Activated CD4-positive, alpha-beta memory T cell treated with anti-CD3 and anti-CD28 coated beads for 36 hours (primary cell): ENCODE measurements at regions not wholly inside any gene's neighbourhood (a gene's known extent, or its start where the extent isn't known, plus 50 kb on each side); places are given as distances from the start of the nearest gene placed in this dataset.

Source experiments
- CTCF ChIA-PET: fragments of 350-600 bp; sonication (Branson Sonifier 250); formaldehyde crosslinking; loops from one replicate; lab custom pipeline; 2021; ENCODE audit warnings: antibody characterized with exemption, inconsistent platforms; lab: Charles Lee
- POLR2A ChIA-PET: fragments of 350-600 bp; sonication (Branson Sonifier 250); formaldehyde crosslinking; loops from one replicate; lab custom pipeline; 2021; ENCODE audit warnings: antibody characterized with exemption; lab: Charles Lee
- DNase-seq: peaks from one replicate; pipeline ENCODE4 v3.0.0-alpha.2; 2020
- H3K27ac Mint-ChIP-seq: one replicate; pipeline ENCODE4 v1.8.0; 2021; ENCODE audit warnings: mixed read lengths
- H3K27me3 Mint-ChIP-seq: one replicate; pipeline ENCODE4 v1.8.0; 2021; ENCODE audit warnings: mixed read lengths
- H3K36me3 Mint-ChIP-seq: one replicate; pipeline ENCODE4 v1.8.0; 2021; ENCODE audit warnings: mixed read lengths
- H3K4me1 Mint-ChIP-seq: one replicate; pipeline ENCODE4 v1.8.0; 2021; ENCODE audit warnings: low read depth, mixed read lengths
- H3K4me3 Mint-ChIP-seq: one replicate; pipeline ENCODE4 v1.8.0; 2021; ENCODE audit warnings: mild to moderate bottlenecking, mixed read lengths
- H3K9me3 Mint-ChIP-seq: one replicate; pipeline ENCODE4 v1.8.0; 2021; ENCODE audit warnings: mixed read lengths
- intact Hi-C: fragments of 100-400 bp; cut with micrococcal nuclease; formaldehyde crosslinking; loops from one replicate; pipeline ENCODE4 v1.15.1; 2023

GRCh38 chr7:17234030-17234397, 64.4 kb upstream of the AHR start:
- Mint-ChIP-seq H3K4me1 (peaks cover 48% of the 10 kb centered on the region), H3K9me3 (no peaks in the 10 kb centered on the region), H3K4me3 (peak overlapping the region; percentile 71), H3K36me3 (peaks cover 3% of the 10 kb centered on the region), H3K27ac (peak overlapping the region; percentile 89), H3K27me3 (no peaks in the 10 kb centered on the region)
- ChIA-PET POLR2A (interaction anchor here (1.1 kb wide), 1 partner anchor 64 kb away, joined by 4 read pairs; the partner anchor contains the start of gene AHR), CTCF (interaction anchor here (0.8 kb wide), 1 partner anchor 251 kb away, joined by 3 read pairs; no protein-coding TSS in a partner anchor)
- DNase-seq: peak; percentile 60
- intact Hi-C loops: loop anchor here (1.0 to 10.0 kb wide), 12 partner anchors 27 to 621 kb away; partner anchors contain the start of genes AHR, ANKMY2 and BZW2

GRCh38 chr7:17234398-17235031, 63.9 kb upstream of the AHR start:
- peaks cover 48% of the 10 kb centered on the region for H3K4me1 Mint-ChIP-seq
- POLR2A ChIA-PET: interaction anchor here (1.1 kb wide), 1 partner anchor 64 kb away, joined by 4 read pairs; the partner anchor contains the start of gene AHR

GRCh38 chr7:17236171-17236570, 62.3 kb upstream of the AHR start:
- H3K4me1 Mint-ChIP-seq: peaks cover 48% of the 10 kb centered on the region
- no peak for DNase-seq
- POLR2A ChIA-PET: no interaction called here
- CTCF ChIA-PET: no interaction called here
- peaks cover 3% of the 10 kb centered on the region for H3K36me3 Mint-ChIP-seq
- intact Hi-C loops: loop anchor here (10.0 kb wide), 2 partner anchors 591 to 619 kb away; partner anchors contain the start of genes ANKMY2 and BZW2
- no peak overlapping the region for H3K4me3 Mint-ChIP-seq
- peak overlapping the region; percentile 36 for H3K27ac Mint-ChIP-seq
- H3K9me3 Mint-ChIP-seq: no peaks in the 10 kb centered on the region
- H3K27me3 Mint-ChIP-seq: no peaks in the 10 kb centered on the region

More at GRCh38 chr7:17234398-17235031, 63.9 kb upstream of the AHR start:
- peak; percentile 83 for DNase-seq
- CTCF ChIA-PET: no interaction called here
- peaks cover 3% of the 10 kb centered on the region for H3K36me3 Mint-ChIP-seq
- peak overlapping the region; percentile 71 for H3K4me3 Mint-ChIP-seq
- H3K9me3 Mint-ChIP-seq: no peaks in the 10 kb centered on the region
- intact Hi-C loops: loop anchor here (1.0 to 10.0 kb wide), 12 partner anchors 27 to 620 kb away; partner anchors contain the start of genes AHR, ANKMY2 and BZW2
- H3K27ac Mint-ChIP-seq: peak overlapping the region; percentile 89
- no peaks in the 10 kb centered on the region for H3K27me3 Mint-ChIP-seq

- ChIA-PET CTCF (no interaction called here), POLR2A (no interaction called here)
- Mint-ChIP-seq H3K36me3 (peaks cover 3% of the 10 kb centered on the region), H3K4me1 (peaks cover 48% of the 10 kb centered on the region), H3K27me3 (no peaks in the 10 kb centered on the region), H3K27ac (no peak overlapping the region), H3K9me3 (no peaks in the 10 kb centered on the region), H3K4me3 (no peak overlapping the region)
- intact Hi-C loops: loop anchor here (10.0 kb wide), 2 partner anchors 592 to 618 kb away; partner anchors contain the start of genes ANKMY2 and BZW2
- DNase-seq: no peak
These were observed 61.8 kb upstream of the AHR start for GRCh38 chr7:17236603-17237002.

GRCh38 chr7:17239046-17239445, 59.4 kb upstream of the AHR start:
- CTCF ChIA-PET: no interaction called here
- intact Hi-C loops: loop anchor here (10.0 kb wide), 2 partner anchors 594 to 616 kb away; partner anchors contain the start of genes ANKMY2 and BZW2
- H3K27ac Mint-ChIP-seq: no peak overlapping the region
- H3K27me3 Mint-ChIP-seq: no peaks in the 10 kb centered on the region
- H3K9me3 Mint-ChIP-seq: no peaks in the 10 kb centered on the region
- peaks cover 32% of the 10 kb centered on the region for H3K4me1 Mint-ChIP-seq
- peaks cover 3% of the 10 kb centered on the region for H3K36me3 Mint-ChIP-seq
- no peak for DNase-seq
- POLR2A ChIA-PET: no interaction called here
- no peak overlapping the region for H3K4me3 Mint-ChIP-seq

GRCh38 chr7:17239683-17240521, 58.5 kb upstream of the AHR start:
- no peak for DNase-seq
- POLR2A ChIA-PET: no interaction called here
- intact Hi-C loops: loop anchor here (10.0 kb wide), 2 partner anchors 595 to 615 kb away; partner anchors contain the start of genes ANKMY2 and BZW2
- H3K27ac Mint-ChIP-seq: no peak overlapping the region
- no peaks in the 10 kb centered on the region for H3K9me3 Mint-ChIP-seq
- peaks cover 3% of the 10 kb centered on the region for H3K36me3 Mint-ChIP-seq
- CTCF ChIA-PET: interaction anchor here (0.6 kb wide), 1 partner anchor 178 kb away, joined by 3 read pairs; no protein-coding TSS in a partner anchor
- no peak overlapping the region for H3K4me3 Mint-ChIP-seq
- peaks cover 27% of the 10 kb centered on the region for H3K4me1 Mint-ChIP-seq
- H3K27me3 Mint-ChIP-seq: no peaks in the 10 kb centered on the region

- Mint-ChIP-seq H3K27ac (no peak overlapping the region), H3K27me3 (no peaks in the 10 kb centered on the region), H3K9me3 (no peaks in the 10 kb centered on the region), H3K36me3 (peaks cover 3% of the 10 kb centered on the region), H3K4me3 (no peak overlapping the region), H3K4me1 (peaks cover 4% of the 10 kb centered on the region)
- intact Hi-C loops: no loop called here
- ChIA-PET CTCF (no interaction called here), POLR2A (no interaction called here)
- DNase-seq: no peak
These were observed 55.9 kb upstream of the AHR start for GRCh38 chr7:17242504-17242903.

GRCh38 chr7:17244786-17245185, 53.7 kb upstream of the AHR start:
- no peaks in the 10 kb centered on the region for H3K36me3 Mint-ChIP-seq
- ChIA-PET CTCF (no interaction called here), POLR2A (no interaction called here)
- no peak overlapping the region for H3K27ac Mint-ChIP-seq
- DNase-seq: no peak
- intact Hi-C loops: no loop called here
- H3K4me3 Mint-ChIP-seq: no peak overlapping the region
- no peaks in the 10 kb centered on the region for H3K9me3 Mint-ChIP-seq
- peaks cover 2% of the 10 kb centered on the region for H3K4me1 Mint-ChIP-seq
- no peaks in the 10 kb centered on the region for H3K27me3 Mint-ChIP-seq

- intact Hi-C loops: no loop called here
- DNase-seq: no peak
- ChIA-PET CTCF (no interaction called here), POLR2A (no interaction called here)
- no peak overlapping the region for H3K27ac Mint-ChIP-seq
- no peaks in the 10 kb centered on the region for H3K9me3 Mint-ChIP-seq
- peaks cover 7% of the 10 kb centered on the region for H3K4me1 Mint-ChIP-seq
- H3K4me3 Mint-ChIP-seq: no peak overlapping the region
- no peaks in the 10 kb centered on the region for H3K27me3 Mint-ChIP-seq
- H3K36me3 Mint-ChIP-seq: peaks cover under 1% of the 10 kb centered on the region
These were observed 51.1 kb upstream of the AHR start for GRCh38 chr7:17247357-17247756.

GRCh38 chr7:17248527-17248926, 49.9 kb upstream of the AHR start:
- Mint-ChIP-seq H3K4me3 (no peak overlapping the region), H3K9me3 (no peaks in the 10 kb centered on the region), H3K27ac (no peak overlapping the region), H3K27me3 (no peaks in the 10 kb centered on the region), H3K36me3 (peaks cover 4% of the 10 kb centered on the region), H3K4me1 (peaks cover 7% of the 10 kb centered on the region)
- no peak for DNase-seq
- ChIA-PET CTCF (no interaction called here), POLR2A (no interaction called here)
- intact Hi-C loops: no loop called here
